Astrocyte of the spinal cord (primary cell): ENCODE measurements at regions not wholly inside any gene's neighbourhood (a gene's known extent, or its start where the extent isn't known, plus 50 kb on each side); places are given as distances from the start of the nearest gene placed in this dataset.

ENCODE experiments used
- DNase-seq: peaks from one replicate; pipeline ENCODE4 v3.0.0; 2011; ENCODE audit warnings: low read depth, low spot score
- H3K4me3 ChIP-seq: 2 replicates; pipeline ENCODE4 v1.5.1; 2011; ENCODE audit warnings: low read depth, mild to moderate bottlenecking, low read length, moderate library complexity
- in situ Hi-C: cut with HindIII; loops from 2 replicates; pipeline ENCODE4 v1.10.0; 2017; ENCODE audit warnings: low sequenced_read_pairs
- TF ChIP-seq, protein P1 (sequence below): IDR thresholded peaks from 2 replicates; pipeline ENCODE4 v1.5.1; 2012; ENCODE audit warnings: low read depth, mild to moderate bottlenecking, low read length, inconsistent platforms

DNA sequence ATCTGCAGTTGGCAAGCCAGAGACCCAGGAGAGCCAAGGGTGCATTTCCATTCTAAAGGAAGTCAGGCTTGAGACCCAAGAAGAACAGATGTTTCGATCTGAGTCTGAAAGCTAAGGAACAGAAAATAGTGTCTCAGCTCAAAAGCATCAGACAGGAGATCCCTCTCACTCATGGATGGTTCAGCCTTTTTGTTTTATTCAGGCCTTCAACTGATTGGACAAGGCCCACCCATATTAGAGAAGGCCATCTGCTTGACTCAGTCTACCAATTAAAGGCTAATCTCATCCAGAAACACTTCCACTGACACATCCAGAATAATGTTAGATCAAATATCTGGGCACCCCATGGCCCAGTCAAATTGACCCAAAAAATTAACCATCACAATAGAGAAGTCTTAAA is 255.0 kb downstream of the TXNL1 start:
- H3K4me3 ChIP-seq, result no peak overlapping the region
- DNase-seq, result no peak
- in situ Hi-C loops, result no loop called here
- TF ChIP-seq, protein P1, sequence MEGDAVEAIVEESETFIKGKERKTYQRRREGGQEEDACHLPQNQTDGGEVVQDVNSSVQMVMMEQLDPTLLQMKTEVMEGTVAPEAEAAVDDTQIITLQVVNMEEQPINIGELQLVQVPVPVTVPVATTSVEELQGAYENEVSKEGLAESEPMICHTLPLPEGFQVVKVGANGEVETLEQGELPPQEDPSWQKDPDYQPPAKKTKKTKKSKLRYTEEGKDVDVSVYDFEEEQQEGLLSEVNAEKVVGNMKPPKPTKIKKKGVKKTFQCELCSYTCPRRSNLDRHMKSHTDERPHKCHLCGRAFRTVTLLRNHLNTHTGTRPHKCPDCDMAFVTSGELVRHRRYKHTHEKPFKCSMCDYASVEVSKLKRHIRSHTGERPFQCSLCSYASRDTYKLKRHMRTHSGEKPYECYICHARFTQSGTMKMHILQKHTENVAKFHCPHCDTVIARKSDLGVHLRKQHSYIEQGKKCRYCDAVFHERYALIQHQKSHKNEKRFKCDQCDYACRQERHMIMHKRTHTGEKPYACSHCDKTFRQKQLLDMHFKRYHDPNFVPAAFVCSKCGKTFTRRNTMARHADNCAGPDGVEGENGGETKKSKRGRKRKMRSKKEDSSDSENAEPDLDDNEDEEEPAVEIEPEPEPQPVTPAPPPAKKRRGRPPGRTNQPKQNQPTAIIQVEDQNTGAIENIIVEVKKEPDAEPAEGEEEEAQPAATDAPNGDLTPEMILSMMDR, result no peak

DNA sequence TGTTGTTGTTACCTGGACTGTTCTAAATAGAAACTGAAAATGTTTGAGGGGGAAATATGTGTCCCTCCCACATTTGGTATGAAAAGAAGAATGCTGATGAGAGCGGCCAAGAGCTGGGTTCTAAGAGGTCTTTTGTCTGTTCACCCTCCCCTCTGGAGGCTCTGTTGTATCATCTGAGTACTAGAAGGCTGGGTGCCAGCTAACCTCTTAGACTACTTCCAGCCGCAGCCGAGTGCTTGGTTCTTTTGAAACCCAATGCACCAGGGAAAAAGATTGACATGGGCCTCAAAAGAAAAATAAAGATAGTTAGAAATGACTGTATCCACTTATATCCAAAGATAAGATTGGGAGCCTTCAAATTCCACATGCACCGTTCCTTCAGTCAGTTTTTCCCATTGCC is 255.9 kb downstream of the TXNL1 start:
- peak; percentile 6 for DNase-seq
- no peak overlapping the region for H3K4me3 ChIP-seq
- in situ Hi-C loops, result no loop called here
- TF ChIP-seq, protein P1, result no peak

DNA sequence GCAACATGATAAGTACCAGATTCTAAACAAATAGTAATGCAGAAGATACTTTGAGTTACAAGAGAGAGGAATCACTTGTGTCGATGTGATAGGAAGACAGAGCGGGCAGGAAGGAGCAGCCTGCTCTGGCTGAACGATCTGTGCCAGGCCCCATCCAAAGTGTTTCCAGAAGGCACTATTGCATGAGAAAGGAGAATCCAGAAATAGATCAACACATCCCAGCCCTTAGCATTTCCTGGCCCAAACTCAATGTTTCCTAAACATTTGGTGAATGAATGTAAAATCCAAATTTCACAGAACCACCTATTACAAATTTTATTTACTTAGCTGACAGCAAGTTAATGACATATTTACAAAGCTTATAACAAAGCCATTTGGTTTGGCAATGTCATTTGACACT is 257.2 kb downstream of the TXNL1 start:
- no peak for DNase-seq
- TF ChIP-seq, protein P1, result no peak
- H3K4me3 ChIP-seq, result no peak overlapping the region
- in situ Hi-C loops, result no loop called here

DNA sequence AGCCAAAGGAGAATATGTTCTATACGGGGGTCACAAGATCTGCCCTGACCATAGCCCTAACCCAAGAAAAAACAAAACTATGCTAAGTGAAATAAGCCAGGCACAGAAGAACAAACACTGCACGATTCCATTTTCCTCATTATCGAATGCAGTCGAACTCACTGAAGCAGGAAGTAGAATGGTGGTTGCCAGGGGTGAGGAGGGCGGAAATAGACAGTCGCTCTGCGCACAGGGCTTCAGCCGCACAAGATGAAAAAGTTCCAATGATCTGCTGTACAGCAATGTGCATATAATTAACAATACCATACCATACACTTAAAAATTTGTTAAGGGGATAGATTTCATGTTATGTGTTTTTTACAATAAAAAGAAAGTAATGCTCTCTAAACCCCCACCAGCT is 257.7 kb downstream of the TXNL1 start:
- in situ Hi-C loops, result no loop called here
- TF ChIP-seq, protein P1, result no peak
- DNase-seq, result no peak
- no peak overlapping the region for H3K4me3 ChIP-seq

DNA sequence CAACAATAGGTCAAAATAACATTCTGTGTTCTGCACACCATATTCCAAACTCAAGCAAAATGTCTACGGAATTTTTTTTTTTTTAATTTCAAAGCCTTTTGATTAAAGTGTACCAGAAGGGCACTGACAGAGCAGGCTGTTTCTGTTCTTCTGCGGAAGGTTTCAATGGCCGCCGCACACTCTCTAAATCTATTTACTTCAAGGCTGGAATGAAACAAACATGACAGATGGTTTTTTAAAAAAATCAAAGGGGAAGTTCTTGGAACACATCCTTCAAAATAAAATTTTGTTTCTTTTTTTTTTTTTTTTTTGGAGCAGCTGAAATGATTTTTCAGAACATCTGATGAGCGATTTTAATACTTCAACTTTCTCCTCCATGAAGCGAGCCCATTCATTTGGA is 259.1 kb downstream of the TXNL1 start:
- in situ Hi-C loops, result no loop called here
- H3K4me3 ChIP-seq, result no peak overlapping the region
- no peak for DNase-seq
- TF ChIP-seq, protein P1, result no peak

DNA sequence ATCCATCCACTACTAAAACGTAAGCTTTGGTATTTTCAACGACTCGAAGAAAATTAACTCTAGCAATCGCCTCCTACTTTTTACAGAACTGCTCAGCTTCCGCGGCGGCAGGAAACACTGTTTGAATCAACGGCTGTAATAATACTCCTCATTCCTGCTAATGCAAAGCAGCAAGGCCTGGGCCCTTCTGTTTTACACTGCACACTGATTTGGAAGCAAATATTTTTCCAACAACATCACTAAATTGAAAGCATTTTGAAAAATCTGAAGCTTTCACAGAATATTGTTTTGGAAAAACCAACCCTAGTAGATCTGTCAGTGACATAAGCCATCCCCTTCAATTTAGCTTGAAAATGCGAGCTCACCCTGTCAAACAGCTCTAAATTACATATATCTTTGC is 261.2 kb downstream of the TXNL1 start:
- no peak for DNase-seq
- TF ChIP-seq, protein P1, result no peak
- in situ Hi-C loops, result no loop called here
- H3K4me3 ChIP-seq, result no peak overlapping the region
